HG03378 (cell line): ENCODE measurements at regions not wholly inside any gene's neighbourhood (a gene's known extent, or its start where the extent isn't known, plus 50 kb on each side); places are given as distances from the start of the nearest gene placed in this dataset.

Source experiments
- ATAC-seq: cut with Tn5 transposase; IDR thresholded peaks from one replicate; pipeline ENCODE4 v1.9.1; 2021; ENCODE audit warnings: mild to moderate bottlenecking, moderate library complexity; ENCODE audit not compliant: unreplicated experiment

GRCh38 chr13:73722120-73722519, 412.1 kb downstream of the KLF12 start:
- peak; percentile 97 for ATAC-seq

GRCh38 chr13:73721571-73721970, 412.6 kb downstream of the KLF12 start:
- ATAC-seq = no peak

GRCh38 chr13:73720216-73720840, 413.9 kb downstream of the KLF12 start:
- no peak for ATAC-seq

- ATAC-seq = no peak
Measured at GRCh38 chr13:73718246-73718645, 416.0 kb downstream of the KLF12 start.

- no peak for ATAC-seq
Measured at GRCh38 chr13:73717632-73718031, 416.6 kb downstream of the KLF12 start.

GRCh38 chr13:73715911-73716510, 418.2 kb downstream of the KLF12 start:
- peak; percentile 65 for ATAC-seq

- ATAC-seq = peak; percentile 78
Measured at GRCh38 chr13:73715114-73715910, 418.9 kb downstream of the KLF12 start.

- no peak for ATAC-seq
Measured at GRCh38 chr13:73714522-73714921, 419.7 kb downstream of the KLF12 start.

GRCh38 chr13:73708393-73708985, 425.7 kb downstream of the KLF12 start:
- ATAC-seq = peak; percentile 97

- ATAC-seq = no peak
Measured at GRCh38 chr13:73704587-73704986, 429.6 kb downstream of the KLF12 start.

- no peak for ATAC-seq
Measured at GRCh38 chr13:73703606-73704005, 430.6 kb downstream of the KLF12 start.

- peak; percentile 89 for ATAC-seq
Measured at GRCh38 chr13:73702419-73703071, 431.7 kb downstream of the KLF12 start.

- ATAC-seq = no peak
Measured at GRCh38 chr13:73701160-73701559, 433.0 kb downstream of the KLF12 start.

GRCh38 chr13:73698859-73699258, 435.3 kb downstream of the KLF12 start:
- ATAC-seq = no peak

- no peak for ATAC-seq
Measured at GRCh38 chr13:73697166-73697565, 437.0 kb downstream of the KLF12 start.

GRCh38 chr13:73696713-73697112, 437.5 kb downstream of the KLF12 start:
- ATAC-seq = no peak

- no peak for ATAC-seq
Measured at GRCh38 chr13:73696271-73696670, 437.9 kb downstream of the KLF12 start.

- no peak for ATAC-seq
Measured at GRCh38 chr13:73695325-73695724, 438.9 kb downstream of the KLF12 start.

GRCh38 chr13:73693215-73693614, 441.0 kb downstream of the KLF12 start:
- no peak for ATAC-seq

GRCh38 chr13:73691891-73692290, 442.3 kb downstream of the KLF12 start:
- ATAC-seq = no peak

- ATAC-seq = no peak
Measured at GRCh38 chr13:73687929-73688328, 446.3 kb downstream of the KLF12 start.
